ENCODE measurements at regions not wholly inside any gene's neighbourhood (a gene's known extent, or its start where the extent isn't known, plus 50 kb on each side); places are given as distances from the start of the nearest gene placed in this dataset.
A peak's percentile ranks its signal among the peaks of the same experiment; 100 is the strongest.
"Not testable (repeated sequence)": the region's sequence is repeated elsewhere in the genome, so short reads cannot be mapped to it uniquely, and the experiment has no call there.

- DNase-seq (ENCODE audit: low spot score), result no peak
Observed at GRCh38 chr7:54898659-54899340, 120.0 kb upstream of the EGFR start.

GRCh38 chr7:54901840-54902239, 117.0 kb upstream of the EGFR start:
- no peak for DNase-seq (ENCODE audit: low spot score)

GRCh38 chr7:54904130-54904529, 114.7 kb upstream of the EGFR start:
- DNase-seq (ENCODE audit: low spot score), result no peak

DNA sequence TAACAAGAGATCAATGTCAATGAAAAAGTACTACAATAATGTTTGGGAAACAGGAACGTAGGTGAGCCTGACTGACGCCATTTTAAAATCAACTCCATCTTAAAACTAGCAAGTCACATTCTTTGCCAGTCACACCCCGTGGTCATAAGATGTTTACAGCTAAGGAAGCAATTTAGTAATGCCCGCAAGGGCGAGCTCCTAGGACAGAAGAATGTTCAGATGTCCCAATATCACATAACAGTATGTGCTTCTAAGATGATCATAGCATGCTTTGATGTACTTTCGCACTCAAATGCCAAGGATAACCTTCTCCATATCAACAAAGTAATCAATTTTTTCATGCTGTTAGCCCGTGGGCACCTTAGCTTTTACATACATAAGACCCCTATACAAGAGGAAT, 113.8 kb upstream of the EGFR start:
- DNase-seq (ENCODE audit: low spot score), result no peak

DNA sequence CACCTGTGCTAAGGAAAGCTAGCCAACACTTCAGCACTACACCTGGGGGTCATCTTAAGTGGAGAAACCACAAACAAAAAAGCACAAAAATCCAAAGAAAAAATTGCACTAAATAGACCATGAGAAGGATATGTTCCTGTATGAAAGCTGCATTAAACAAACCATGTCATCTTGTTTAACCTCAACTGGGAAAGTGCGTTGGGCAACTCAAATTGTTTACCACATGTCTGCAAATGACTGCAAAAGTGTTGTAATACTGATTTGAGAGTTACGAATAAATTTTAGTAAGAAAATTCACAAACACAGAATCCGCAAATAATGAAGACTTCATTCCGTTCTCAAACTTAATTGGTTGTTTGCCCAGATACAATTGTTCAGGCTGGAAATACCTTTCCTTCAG, 111.9 kb upstream of the EGFR start:
- DNase-seq (ENCODE audit: low spot score), result no peak

DNA sequence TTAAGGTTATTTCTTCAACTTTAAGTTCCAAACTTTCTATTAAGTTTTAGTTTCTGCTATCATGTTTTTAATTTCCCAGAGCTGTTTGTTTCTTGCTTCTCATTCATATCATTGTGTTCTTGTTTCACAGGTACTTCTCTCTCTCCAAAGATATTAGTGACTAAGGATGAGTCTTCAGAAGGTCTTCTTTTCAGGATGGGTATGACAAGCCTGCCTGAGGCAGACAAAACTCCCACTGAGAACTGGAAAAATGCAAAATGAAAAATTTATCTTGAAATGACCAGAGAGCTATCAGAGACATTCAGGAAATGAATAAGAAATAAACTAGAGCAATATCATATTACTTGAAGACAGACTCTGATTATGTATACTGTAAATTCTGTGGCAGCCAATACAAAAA, 110.8 kb upstream of the EGFR start:
- no peak for DNase-seq (ENCODE audit: low spot score)

DNA sequence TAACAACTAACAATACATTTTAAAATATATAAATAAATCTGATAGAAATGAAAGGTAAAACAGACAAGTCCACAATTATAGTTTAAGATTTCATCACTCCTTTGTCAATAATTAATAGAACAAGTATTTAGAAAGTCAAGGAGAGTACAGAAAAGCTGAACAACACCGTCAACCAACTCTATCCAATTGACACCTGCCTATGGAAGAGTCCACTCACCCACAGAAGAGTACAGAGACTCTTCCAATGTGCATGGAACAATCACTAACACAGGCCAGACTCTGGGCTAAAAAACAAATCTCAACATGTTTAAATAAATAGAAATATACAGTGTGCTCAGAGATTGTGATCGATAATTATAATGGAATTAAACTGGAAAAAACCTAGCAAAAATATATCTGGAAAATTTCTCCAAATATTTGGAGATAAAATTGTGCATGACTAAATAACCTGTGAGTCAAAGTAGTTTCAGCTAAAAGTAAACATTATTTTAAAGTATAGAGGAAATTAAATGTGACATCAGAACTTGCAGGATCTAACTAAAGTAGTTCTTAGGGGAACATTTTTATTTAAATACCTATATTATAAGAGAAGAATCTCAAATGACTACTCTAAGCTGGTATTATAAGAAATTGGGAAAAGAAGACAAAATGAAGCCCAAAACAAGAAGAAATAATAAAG, 109.9 kb upstream of the EGFR start:
- DNase-seq (ENCODE audit: low spot score), result no peak

GRCh38 chr7:54915870-54916598, 102.8 kb upstream of the EGFR start:
- DNase-seq (ENCODE audit: low spot score), result no peak

DNA sequence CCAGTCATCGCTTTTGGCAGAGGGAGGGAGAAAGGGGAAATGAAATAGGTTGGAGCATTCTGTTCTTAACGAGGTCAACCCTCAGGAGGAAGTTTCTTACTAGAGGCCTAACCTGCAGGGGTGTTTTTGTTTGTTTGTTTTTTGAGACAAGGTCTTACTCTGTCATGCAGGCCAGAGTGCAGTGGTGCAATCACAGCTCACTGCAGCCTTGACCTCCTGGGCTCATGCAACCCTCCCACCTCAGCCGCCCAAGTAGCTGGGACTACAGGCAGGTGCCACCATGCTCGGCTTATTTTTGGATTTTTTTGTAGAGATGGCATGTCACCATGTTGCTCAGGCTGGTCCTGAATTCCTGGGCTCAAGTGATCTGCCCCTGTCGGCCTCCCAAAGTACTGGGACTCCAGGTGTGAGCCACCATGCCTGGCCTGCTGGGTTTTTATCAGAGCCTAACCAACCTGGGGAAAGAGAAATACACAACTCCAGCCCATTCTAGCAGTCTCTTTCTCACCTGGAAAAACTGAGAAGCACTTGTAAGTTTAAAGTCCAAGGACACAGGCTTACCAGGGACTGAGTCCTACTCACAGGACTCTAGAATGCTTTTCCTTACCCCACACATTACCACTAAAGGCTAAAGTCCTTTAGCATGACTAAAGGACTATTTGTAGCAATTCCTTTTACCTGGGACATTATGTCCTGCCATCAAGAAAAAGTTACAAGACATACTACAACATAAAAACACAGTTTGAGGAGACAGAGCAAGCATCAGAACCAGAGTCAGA, 101.0 kb upstream of the EGFR start:
- DNase-seq (ENCODE audit: low spot score), result no peak

- no peak for DNase-seq (ENCODE audit: low spot score)
Observed at GRCh38 chr7:54921116-54921515, 97.7 kb upstream of the EGFR start.

DNA sequence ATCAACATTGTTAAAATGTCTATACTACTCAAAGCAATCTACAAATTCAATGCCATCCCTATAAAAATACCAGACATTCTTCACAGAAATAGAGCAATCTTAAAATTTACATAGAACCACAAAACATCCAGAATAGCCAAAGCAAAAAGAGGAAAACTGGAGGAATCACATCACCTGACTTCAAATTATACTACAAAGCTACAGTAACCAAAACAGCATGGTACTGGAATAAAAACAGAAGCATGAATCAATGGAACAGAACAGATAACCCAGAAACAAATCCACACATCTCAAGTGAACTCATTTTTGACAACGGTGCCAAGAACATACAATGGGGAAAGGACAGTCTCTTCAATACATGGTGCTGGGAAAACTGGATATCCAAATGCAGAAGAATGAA, 87.3 kb upstream of the EGFR start:
- no peak for DNase-seq (ENCODE audit: low spot score)

GRCh38 chr7:54932818-54933543, 85.8 kb upstream of the EGFR start:
- peak; percentile 50 for DNase-seq (ENCODE audit: low spot score)

- DNase-seq (ENCODE audit: low spot score), result no peak
Observed at GRCh38 chr7:54933643-54934042, 85.2 kb upstream of the EGFR start.

DNA sequence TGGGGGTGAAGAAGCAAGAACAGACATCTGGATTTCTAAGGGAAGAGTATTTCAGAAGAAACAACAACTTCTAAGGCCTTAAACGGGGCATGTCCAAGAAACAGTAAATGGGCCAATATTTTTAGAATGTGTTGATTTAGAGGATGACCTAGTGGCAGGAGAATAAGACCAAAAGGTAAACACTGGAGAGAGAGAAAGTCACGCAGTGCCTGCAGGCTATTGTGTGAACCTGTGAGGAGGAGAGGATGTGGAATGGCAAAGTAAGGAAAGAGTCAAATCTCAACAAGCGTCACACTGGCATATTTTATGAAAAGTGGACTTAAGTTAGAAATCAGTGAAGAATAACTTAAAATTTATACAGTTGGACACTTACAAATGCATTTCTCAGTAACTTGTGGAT, 78.1 kb upstream of the EGFR start:
- DNase-seq (ENCODE audit: low spot score), result no peak

- DNase-seq (ENCODE audit: low spot score), result no peak
Observed at GRCh38 chr7:54944179-54944578, 74.6 kb upstream of the EGFR start.

DNA sequence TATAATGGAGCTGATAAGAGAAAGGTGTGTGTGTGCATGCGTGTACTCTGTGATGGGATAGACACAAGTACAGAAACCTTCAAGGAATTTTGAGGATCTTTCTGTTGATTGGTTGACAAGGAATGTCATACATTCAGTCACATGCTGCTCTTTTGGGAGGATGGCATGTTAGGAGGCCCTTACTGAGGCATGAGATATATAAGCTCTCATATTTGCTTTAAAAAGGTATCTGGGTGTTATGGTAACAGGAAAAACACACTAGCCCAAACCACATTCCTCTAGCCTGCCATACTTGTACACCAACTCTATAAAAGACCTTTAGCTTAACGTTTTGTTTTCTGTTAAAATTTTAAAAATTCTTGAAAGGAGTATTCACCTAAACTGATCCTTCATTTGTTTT, 72.5 kb upstream of the EGFR start:
- DNase-seq (ENCODE audit: low spot score), result no peak

DNA sequence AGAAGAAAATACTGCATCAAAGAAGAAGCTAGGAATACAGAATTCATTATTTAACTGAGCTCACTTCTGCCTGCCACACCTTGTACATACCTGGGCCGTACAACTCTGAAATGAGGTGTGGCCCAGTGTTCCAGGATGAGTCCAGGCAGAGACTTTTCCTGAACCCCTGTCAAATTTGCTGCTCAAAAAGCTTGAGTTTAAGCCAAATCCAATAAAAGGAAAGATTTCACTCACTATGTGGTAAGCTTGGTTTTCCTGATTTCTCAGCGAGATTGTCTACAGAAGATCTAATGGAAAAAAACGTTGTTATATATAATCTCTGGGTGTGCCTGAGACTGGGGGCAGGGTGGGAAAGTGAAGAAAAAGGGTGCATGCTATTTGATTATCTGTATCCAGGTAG, 72.1 kb upstream of the EGFR start:
- DNase-seq (ENCODE audit: low spot score), result no peak

- DNase-seq (ENCODE audit: low spot score), result no peak
Observed at GRCh38 chr7:54947266-54947665, 71.6 kb upstream of the EGFR start.

- DNase-seq (ENCODE audit: low spot score), result not testable (repeated sequence)
Observed at GRCh38 chr7:54949514-54949913, 69.3 kb upstream of the EGFR start.

- DNase-seq (ENCODE audit: low spot score), result no peak
Observed at GRCh38 chr7:54955296-54955695, 63.5 kb upstream of the EGFR start.

- peak; percentile 7 for DNase-seq (ENCODE audit: low spot score)
Observed at GRCh38 chr7:54955696-54956420, 63.0 kb upstream of the EGFR start.
